Tibial nerve (tissue), 4 donors: ENCODE measurements at regions not wholly inside any gene's neighbourhood (a gene's known extent, or its start where the extent isn't known, plus 50 kb on each side); places are given as distances from the start of the nearest gene placed in this dataset.

ENCODE experiments used
- CTCF ChIP-seq, 5 experiments: fragments of 200-600 bp in 3 of 5; fragments of 450-650 bp in 2 of 5; sonication (generic) in 3 of 5; IDR thresholded peaks; one replicate each; pipeline ENCODE4 v1.5.1; 2016 to 2019; ENCODE audit warnings: antibody characterized with exemption in 5 of 5, mild to moderate bottlenecking in 3 of 5, moderate library complexity in 2 of 5
- EP300 ChIP-seq, 2 donors: sonication (generic); formaldehyde crosslinking; IDR thresholded peaks; one replicate each; pipeline ENCODE4 v1.6.1; 2017; ENCODE audit warnings: antibody characterized with exemption in 2 of 2, mild to moderate bottlenecking in 1 of 2
- POLR2A ChIP-seq, 2 donors: fragments of 450-650 bp; IDR thresholded peaks; one replicate each; pipeline ENCODE4 v1.6.1; 2017; ENCODE audit warnings: antibody characterized with exemption in 2 of 2, mild to moderate bottlenecking in 2 of 2, moderate library complexity in 2 of 2

- TF ChIP-seq CTCF (IDR thresholded peaks at IDR 0.05): no peak
- no peak for TF ChIP-seq POLR2A (IDR thresholded peaks at IDR 0.05)
- TF ChIP-seq EP300 (IDR thresholded peaks at IDR 0.05): no peak
Measured at GRCh38 chr15:66836231-66837030, 134.4 kb downstream of the SMAD6 start.
